ENCODE measurements at regions not wholly inside any gene's neighbourhood (a gene's known extent, or its start where the extent isn't known, plus 50 kb on each side); places are given as distances from the start of the nearest gene placed in this dataset.

DNA sequence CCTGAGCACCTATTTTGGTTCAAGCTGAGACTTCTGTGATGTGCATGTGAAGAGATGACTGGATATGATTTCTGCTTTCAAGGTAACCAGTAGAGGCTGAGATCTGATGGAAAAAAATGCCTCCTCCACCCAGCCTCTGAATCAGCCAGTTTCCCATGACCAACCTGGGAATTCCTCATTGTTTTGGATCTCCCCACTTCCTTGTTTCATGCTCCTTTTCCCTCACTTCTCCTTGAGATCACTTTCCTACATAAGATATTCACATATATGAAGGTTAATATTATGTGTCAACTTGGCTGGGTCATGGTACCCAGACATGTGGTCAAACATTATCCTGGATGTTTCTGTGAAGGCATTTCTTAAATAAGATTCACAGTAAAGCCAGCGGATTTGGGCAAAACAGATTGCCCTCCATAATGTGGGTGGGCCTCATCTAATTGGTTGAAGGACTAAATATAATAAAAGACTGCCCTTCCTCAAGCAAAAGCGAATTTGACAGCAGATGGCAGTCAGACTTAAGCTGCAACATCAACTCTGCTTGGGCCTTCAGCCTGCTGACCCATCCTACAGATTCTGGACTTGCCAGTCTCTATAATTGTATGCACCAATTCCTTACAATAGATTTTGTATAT, 379.4 kb downstream of the TNS1 start:
- no peak for DNase-seq
- Mint-ChIP-seq H3K4me1 (ENCODE audit: low read depth, unreplicated experiment) (peaks cover 6% of the 10 kb centered on the region), H3K36me3 (ENCODE audit: unreplicated experiment) (no peaks in the 10 kb centered on the region), H3K9me3 (ENCODE audit: unreplicated experiment) (no peaks in the 10 kb centered on the region), H3K4me3 (ENCODE audit: unreplicated experiment) (no peak overlapping the region), H3K27ac (ENCODE audit: unreplicated experiment) (no peak overlapping the region), H3K27me3 (ENCODE audit: unreplicated experiment) (peaks cover 2% of the 10 kb centered on the region)
- TF ChIP-seq, protein P1, sequence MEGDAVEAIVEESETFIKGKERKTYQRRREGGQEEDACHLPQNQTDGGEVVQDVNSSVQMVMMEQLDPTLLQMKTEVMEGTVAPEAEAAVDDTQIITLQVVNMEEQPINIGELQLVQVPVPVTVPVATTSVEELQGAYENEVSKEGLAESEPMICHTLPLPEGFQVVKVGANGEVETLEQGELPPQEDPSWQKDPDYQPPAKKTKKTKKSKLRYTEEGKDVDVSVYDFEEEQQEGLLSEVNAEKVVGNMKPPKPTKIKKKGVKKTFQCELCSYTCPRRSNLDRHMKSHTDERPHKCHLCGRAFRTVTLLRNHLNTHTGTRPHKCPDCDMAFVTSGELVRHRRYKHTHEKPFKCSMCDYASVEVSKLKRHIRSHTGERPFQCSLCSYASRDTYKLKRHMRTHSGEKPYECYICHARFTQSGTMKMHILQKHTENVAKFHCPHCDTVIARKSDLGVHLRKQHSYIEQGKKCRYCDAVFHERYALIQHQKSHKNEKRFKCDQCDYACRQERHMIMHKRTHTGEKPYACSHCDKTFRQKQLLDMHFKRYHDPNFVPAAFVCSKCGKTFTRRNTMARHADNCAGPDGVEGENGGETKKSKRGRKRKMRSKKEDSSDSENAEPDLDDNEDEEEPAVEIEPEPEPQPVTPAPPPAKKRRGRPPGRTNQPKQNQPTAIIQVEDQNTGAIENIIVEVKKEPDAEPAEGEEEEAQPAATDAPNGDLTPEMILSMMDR (IDR thresholded peaks at IDR 0.05; ENCODE audit: partially characterized antibody, unreplicated experiment), result no peak

DNA sequence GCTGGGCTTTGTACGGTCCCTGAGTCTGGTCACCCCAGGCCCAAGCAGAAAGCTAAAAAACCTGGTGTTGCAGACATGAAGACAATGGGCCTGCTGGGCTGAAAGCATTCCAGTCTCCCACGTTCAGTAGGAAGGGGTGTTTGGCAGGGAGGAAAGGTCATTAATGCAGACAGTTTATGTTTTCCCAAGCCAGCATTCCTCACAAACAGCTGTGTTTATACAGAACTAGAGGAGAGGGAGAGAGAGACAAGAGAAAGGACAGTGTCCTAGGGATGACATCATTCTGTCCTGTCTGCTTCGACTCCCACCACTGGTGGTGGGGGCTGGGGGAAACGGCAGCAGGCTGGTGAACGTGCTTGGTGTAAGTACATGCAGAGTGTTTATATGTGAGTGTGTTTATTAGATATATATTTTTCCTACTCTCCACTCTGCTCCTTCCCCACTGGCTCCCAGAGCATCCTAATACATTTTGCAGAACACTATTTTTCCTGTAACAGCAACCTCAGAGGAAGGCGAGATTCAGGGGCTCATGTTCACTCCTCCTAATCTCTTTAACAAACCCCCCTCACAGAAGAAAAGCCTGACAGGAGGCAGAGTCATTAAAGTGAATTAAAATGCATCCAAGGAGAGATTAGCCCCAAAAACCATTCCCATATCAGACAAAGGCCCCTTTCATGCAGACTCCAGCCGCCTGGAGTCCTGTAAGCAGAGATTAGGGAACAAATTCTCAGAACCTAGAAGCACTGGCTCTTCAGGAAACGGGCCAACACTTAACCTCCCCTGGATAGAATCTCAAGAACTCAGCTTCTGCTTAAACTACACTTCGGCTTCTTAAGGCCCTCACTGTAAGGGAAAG, 380.4 kb downstream of the TNS1 start:
- Mint-ChIP-seq H3K27me3 (ENCODE audit: unreplicated experiment) (no peaks in the 10 kb centered on the region), H3K9me3 (ENCODE audit: unreplicated experiment) (no peaks in the 10 kb centered on the region), H3K36me3 (ENCODE audit: unreplicated experiment) (no peaks in the 10 kb centered on the region), H3K4me1 (ENCODE audit: low read depth, unreplicated experiment) (no peaks in the 10 kb centered on the region), H3K4me3 (ENCODE audit: unreplicated experiment) (no peak overlapping the region), H3K27ac (ENCODE audit: unreplicated experiment) (no peak overlapping the region)
- TF ChIP-seq, protein P1 (IDR thresholded peaks at IDR 0.05; ENCODE audit: partially characterized antibody, unreplicated experiment), result no peak
- DNase-seq, result no peak

DNA sequence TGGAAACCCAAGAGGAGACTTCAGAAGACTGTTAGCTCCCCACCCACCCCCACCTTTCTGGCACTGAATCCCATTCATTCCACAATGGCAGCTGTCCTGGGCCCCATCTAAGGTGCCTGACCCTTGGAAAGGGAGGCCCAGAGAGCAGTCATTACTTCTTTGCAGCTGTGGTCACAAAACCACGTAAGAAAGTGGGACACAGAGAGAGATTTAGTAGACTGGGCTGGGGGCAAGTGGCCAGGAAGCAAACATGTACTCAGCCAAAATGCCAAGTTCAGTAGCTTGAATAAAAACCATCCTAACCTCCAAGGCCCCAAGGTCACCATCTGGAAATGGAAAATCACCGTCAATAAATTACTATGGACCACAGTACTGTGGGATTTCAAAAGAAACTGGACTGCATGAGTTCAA, 381.4 kb downstream of the TNS1 start:
- TF ChIP-seq, protein P1 (IDR thresholded peaks at IDR 0.05; ENCODE audit: partially characterized antibody, unreplicated experiment), result no peak
- no peaks in the 10 kb centered on the region for H3K9me3 Mint-ChIP-seq (ENCODE audit: unreplicated experiment)
- H3K36me3 Mint-ChIP-seq (ENCODE audit: unreplicated experiment), result no peaks in the 10 kb centered on the region
- no peaks in the 10 kb centered on the region for H3K27me3 Mint-ChIP-seq (ENCODE audit: unreplicated experiment)
- H3K27ac Mint-ChIP-seq (ENCODE audit: unreplicated experiment), result no peak overlapping the region
- no peak overlapping the region for H3K4me3 Mint-ChIP-seq (ENCODE audit: unreplicated experiment)
- H3K4me1 Mint-ChIP-seq (ENCODE audit: low read depth, unreplicated experiment), result no peaks in the 10 kb centered on the region
- DNase-seq, result no peak

GRCh38 chr2:217618744-217619143, 384.1 kb downstream of the TNS1 start:
- H3K36me3 Mint-ChIP-seq (ENCODE audit: unreplicated experiment), result no peaks in the 10 kb centered on the region
- H3K4me1 Mint-ChIP-seq (ENCODE audit: low read depth, unreplicated experiment), result no peaks in the 10 kb centered on the region
- H3K27me3 Mint-ChIP-seq (ENCODE audit: unreplicated experiment), result no peaks in the 10 kb centered on the region
- no peaks in the 10 kb centered on the region for H3K9me3 Mint-ChIP-seq (ENCODE audit: unreplicated experiment)
- no peak for DNase-seq
- no peak overlapping the region for H3K27ac Mint-ChIP-seq (ENCODE audit: unreplicated experiment)
- TF ChIP-seq, protein P1 (IDR thresholded peaks at IDR 0.05; ENCODE audit: partially characterized antibody, unreplicated experiment), result no peak
- H3K4me3 Mint-ChIP-seq (ENCODE audit: unreplicated experiment), result no peak overlapping the region

DNA sequence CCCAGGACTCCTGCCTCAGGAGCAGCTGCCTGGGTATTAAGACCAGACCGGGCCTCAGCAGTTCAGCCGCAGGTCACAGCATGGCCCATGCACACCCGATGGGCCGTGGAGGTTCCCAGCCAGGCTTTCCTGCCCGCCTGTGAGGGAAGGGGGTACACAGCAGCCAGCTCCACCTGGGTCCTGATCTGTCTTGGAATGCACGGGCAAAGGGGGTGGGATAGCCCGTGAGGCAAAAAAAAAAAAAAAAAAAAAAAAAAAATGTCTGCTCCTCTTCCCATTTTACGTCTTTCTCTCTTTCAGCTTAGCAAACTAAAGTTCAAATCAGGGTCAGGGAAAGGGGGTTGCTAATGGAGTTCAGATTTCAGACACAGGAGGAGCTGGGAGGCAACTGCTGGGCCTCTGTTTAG, 385.2 kb downstream of the TNS1 start:
- no peak for DNase-seq

More for the DNA sequence above, 385.2 kb downstream of the TNS1 start:
- H3K27me3 Mint-ChIP-seq (ENCODE audit: unreplicated experiment), result no peaks in the 10 kb centered on the region
- H3K27ac Mint-ChIP-seq (ENCODE audit: unreplicated experiment), result no peak overlapping the region
- H3K4me1 Mint-ChIP-seq (ENCODE audit: low read depth, unreplicated experiment), result no peaks in the 10 kb centered on the region
- no peak overlapping the region for H3K4me3 Mint-ChIP-seq (ENCODE audit: unreplicated experiment)
- H3K36me3 Mint-ChIP-seq (ENCODE audit: unreplicated experiment), result no peaks in the 10 kb centered on the region
- TF ChIP-seq, protein P1 (IDR thresholded peaks at IDR 0.05; ENCODE audit: partially characterized antibody, unreplicated experiment), result no peak
- H3K9me3 Mint-ChIP-seq (ENCODE audit: unreplicated experiment), result no peaks in the 10 kb centered on the region

All from glutamatergic neuron (in vitro differentiated cells).